HG02571 (cell line): ENCODE measurements at regions not wholly inside any gene's neighbourhood (a gene's known extent, or its start where the extent isn't known, plus 50 kb on each side); places are given as distances from the start of the nearest gene placed in this dataset.

ENCODE experiments used
- ATAC-seq: cut with Tn5 transposase; IDR thresholded peaks from one replicate; pipeline ENCODE4 v1.9.1; 2021; ENCODE audit warnings: mild to moderate bottlenecking, moderate library complexity; ENCODE audit not compliant: unreplicated experiment

DNA sequence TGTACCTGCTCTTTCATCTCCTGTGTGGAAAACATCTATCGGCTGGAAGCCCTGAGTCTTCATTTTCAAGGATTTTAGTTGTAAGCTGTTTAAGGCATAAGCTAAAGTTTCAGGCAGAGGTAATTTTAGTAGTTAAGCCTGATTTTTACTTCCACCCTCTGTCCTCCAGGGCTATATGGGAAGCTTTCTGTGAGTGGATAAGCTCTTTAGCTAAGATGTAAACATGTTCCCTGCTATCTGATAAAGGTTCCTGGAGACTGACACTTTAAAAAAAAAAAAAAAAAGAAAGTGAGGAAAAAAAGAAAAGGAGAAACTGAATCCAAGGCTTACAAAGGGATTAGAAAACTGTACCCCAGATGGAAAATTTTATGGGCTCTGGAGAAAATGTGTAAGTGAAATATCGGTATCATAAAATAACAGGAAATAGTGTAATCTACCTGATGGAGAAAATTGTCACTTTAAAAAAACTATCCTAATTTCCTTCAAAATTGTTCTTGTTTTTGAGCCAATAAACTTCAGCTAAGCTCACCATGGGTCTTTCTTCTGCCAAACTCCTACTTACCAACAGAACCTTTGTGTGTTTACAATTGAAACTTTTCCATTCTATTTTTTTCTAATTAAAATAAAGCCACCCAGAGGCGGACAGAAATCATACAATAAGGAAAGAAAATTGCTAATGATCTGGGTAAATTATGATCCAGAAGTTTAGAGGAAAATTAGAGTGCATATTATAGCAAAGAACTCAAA is 180.5 kb downstream of the TGFB2 start:
- no peak for ATAC-seq

DNA sequence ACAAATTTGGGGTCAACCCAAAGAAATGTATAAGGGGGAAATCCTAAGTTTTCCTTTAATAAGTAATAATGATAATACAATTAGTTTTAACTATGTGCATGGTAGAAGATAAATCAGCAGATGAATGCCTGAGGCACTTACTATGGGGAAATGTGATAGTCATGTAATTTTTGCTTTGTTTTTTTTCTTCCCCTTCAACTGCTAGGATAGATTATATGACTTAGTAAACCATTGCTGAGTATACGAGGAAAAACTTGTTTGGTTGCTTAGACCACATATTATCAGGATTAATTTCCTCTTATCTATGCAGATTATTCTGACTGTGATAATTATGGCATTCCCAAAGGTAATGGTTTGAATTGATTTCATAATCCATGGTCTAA is 181.1 kb downstream of the TGFB2 start:
- ATAC-seq, result no peak

- no peak for ATAC-seq
Observed at GRCh38 chr1:218527737-218528136, 182.6 kb downstream of the TGFB2 start.

DNA sequence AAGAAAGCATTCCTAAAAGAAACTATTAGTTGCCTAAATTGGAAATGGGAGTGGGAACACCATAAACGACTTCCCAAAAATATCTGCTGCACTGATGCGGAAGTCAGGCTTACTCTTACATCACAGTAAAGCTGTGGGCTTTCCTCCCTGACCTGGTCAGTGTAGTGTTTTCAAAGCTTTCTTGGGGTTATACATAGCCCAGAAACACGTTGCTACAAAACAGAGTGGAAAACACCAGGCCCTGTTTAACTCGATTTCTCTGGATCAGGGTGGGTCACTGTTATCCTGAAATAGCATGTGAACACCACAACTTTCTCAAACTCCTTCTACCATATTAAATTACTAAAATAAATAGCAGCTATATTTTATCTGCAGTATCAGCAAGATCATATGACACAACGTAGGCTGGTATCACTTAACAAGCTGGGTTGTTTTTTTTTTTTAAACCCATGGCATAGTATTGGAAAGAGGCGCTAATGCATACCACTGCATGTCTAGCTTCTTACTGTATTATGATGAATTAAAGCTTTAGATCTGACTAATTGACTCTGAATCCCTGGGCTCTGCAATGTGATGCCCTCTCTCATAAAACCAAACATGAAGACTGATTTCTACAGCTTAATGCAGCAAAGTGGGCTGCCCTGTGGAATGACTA is 184.6 kb downstream of the TGFB2 start:
- ATAC-seq, result no peak

DNA sequence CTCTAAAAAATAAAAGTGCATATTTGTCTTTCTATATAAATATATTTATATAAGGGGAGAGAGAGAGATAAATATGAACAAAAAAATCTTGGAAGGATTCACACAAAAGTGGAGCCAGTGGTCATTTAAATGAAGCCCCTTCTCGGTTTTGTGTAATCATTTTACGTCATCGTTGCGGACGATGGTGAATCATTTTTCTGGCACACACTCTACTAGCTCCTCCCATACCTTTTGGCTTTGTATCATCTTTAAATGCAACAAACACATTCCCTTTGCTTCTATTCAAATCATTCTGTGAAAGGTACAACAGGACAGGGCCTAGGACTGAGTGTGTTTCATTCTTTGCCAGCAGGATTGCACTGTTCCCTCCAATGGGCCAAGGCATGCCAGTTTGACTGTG is 186.8 kb downstream of the TGFB2 start:
- no peak for ATAC-seq

DNA sequence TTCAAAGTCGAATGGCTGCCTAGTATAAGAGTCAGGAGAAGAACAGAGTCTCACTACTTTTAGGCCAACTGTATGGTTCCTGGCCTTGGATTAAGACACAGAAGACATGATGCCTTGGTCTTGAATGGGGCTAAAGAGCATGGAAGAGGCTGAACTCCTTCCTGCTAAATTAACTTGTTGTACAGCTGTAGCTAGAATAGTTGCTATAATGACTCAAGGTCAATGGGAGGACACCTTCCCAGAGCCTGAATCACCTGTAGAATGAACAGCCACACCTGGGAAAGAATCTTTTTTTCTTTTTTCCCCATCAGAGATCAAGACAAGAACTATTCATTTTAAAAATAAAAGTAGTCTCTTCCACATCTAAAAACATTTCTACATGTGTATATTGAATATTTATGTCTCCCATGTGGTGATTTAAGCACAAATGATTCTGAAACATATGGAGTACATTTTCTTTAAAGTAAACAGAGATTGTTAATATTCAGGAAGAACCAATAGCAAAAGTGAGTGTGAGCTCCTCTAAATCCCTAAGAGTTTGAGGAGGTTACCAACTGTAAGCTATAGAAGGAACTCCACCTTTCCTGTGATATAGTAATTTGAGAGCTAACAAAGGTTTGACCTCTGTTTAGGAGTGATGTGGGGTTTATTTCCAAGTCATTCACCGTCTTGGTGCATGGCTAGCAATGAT is 191.3 kb downstream of the TGFB2 start:
- ATAC-seq, result no peak

DNA sequence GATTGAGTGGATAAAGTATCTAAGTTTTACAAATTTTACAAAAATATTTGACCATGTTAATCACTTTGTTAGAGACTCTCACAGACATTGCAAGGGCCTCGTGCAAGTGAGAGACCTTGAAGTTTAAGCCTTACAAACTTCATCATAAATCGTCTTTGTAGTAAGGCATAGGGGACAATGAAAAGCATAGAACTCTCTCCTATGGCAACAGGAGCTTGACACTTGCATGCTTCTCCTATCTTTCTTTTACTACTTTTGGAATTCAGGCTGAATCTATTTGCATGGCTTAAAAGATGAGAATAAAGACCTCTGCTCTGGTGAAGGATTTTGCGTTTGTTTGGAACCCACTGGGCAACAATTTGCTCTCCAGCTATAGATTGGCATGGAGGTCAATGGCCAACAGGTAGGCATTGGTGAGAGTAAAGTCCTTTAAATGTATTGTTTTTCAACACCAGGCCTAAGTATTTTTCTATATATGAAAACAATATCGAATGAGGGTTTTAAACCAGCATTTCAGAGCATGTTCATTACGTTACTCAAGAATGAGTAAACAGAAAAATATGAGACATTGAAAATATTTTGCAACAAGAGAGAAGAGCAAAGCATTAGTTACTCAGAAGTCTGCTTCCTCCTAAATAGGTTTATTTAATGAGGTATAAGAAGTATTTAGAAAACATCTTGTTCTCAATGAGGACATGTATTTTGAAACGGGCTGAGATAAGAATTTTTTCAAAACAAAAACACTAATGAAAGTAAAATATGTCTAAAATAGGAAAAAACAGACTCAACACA is 192.2 kb downstream of the TGFB2 start:
- no peak for ATAC-seq

DNA sequence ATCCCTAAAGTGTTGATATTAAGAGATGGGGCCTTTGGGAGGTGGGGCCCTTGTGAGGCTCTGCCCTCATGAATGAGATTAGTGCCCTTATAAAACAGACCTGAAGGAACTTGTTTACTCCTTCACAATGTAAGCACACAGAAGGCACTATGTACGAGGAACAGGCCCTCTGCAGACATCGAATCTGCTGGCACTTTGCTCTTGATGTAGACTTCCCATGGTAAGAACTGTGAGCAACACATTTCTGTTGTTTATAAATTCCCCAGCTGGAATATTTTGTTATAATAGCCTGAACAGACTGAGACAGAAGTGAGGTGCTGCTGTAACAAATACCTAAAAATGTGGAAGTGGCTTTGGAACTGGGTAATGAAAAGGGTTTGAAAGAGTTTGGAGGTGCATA is 193.2 kb downstream of the TGFB2 start:
- ATAC-seq, result no peak

DNA sequence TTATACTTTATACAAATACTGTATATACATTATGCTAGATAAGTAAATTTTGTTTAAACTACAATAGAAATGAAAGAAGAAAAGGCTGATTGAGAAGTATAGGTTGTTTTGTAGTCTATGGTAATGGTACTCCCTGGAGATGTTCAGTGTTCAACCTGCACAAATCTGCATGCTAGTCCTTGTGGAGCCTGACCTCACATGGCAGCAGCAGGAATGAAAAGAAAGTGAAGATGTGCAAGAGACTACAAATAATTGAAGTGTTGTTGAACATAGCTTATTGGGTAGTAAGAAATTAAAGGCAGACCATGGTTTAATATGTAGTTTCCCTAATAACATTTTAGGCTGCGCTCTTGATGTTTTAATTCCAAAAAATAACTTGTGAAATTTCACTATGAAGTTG is 201.2 kb downstream of the TGFB2 start:
- ATAC-seq, result no peak

- ATAC-seq, result no peak
Observed at GRCh38 chr1:218547957-218548730, 203.0 kb downstream of the TGFB2 start.

- no peak for ATAC-seq
Observed at GRCh38 chr1:218548764-218549163, 203.6 kb downstream of the TGFB2 start.

DNA sequence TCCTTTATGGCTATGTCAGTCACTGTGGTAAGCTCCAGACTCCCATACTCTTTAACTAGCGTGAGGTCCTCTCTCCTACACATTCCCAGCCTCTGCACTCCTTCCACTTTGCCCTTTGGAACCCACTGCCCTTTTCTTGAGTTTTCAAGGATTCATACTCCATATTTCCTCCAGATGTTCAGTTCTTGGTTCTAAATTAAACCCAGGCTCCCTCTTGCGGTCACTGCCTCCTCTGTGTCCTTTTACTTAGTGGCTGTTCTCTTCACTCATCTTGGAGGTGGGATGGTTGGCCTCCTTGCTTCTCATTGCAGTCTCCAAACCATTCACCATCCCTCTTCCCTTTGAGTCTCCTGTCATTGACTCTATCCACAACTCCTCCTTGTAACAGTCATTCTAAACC is 208.1 kb downstream of the TGFB2 start:
- ATAC-seq, result no peak

DNA sequence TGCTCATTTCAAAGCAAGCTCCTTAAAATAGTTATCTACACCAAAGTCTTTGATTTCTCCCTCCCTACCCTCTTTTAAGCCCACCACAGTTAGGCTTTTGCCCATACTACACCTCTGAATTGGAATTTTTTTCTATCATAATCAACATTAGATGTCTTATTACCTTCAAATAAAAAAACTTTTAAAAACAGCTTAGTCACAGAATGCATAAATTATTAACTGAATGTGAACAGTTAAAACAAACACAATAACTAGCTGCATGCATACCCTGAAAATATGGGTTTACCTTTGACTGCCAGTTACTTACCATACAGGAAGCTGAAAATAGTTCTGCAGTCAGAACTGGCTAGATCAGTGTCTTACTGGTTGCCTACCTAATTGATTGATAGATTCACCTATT is 210.9 kb downstream of the TGFB2 start:
- no peak for ATAC-seq

GRCh38 chr1:218557731-218558130 is 212.6 kb downstream of the TGFB2 start:
- ATAC-seq, result no peak

DNA sequence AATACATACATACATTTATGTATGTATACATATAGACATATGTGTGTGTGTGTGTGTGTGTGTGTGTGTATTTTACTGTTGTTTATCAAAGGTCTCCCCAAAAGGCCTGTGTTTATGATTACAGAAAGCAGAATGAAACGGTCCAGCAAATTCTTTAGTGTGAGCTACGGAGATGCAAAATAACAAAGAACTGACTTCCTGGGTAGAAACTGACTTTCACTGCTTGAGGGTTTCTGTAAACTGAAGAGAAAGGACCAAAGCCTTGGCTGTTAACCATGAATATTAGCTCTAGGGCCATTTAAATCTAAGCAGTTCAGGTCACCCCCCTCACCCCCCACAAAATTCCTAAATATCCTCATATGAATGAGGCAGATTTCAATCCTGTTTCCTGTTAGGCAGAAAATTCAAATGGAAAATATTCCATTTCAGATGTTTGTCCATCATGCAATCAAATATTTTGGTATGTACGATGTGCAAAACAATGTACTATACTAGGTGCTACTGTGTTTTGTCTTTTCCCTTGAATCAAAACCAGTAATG is 213.2 kb downstream of the TGFB2 start:
- ATAC-seq, result no peak

- no peak for ATAC-seq
Observed at GRCh38 chr1:218565377-218565776, 220.2 kb downstream of the TGFB2 start.

- no peak for ATAC-seq
Observed at GRCh38 chr1:218568962-218569550, 223.9 kb downstream of the TGFB2 start.

DNA sequence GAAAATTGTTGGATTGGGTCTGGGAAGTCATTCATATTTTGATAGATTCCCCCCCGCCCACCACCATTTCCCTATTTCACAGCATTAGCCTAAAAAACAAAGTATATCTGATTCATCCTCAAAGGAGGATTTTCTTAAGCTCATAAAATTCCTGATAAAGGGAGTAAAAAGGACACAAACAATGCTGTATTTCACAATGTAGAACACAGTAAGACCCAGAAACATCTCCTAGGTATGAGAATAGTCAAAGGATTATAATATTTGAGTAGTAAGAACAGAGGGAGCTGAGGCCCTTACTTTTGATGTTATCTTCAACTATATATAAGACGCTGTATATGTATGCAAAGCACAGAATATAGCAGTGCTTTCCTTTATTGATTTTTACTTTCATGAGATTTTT is 225.3 kb downstream of the TGFB2 start:
- no peak for ATAC-seq

- ATAC-seq, result no peak
Observed at GRCh38 chr1:218571491-218571890, 226.4 kb downstream of the TGFB2 start.

- ATAC-seq, result no peak
Observed at GRCh38 chr1:218572050-218572449, 226.9 kb downstream of the TGFB2 start.
